EL (cell line): ENCODE measurements at regions not wholly inside any gene's neighbourhood (a gene's known extent, or its start where the extent isn't known, plus 50 kb on each side); places are given as distances from the start of the nearest gene placed in this dataset.

Experiments used
- DNase-seq: peaks from one replicate; pipeline ENCODE4 v3.0.0-alpha.2; 2016

- no peak for DNase-seq
Measured at GRCh38 chr7:35437619-35438275, 183.8 kb upstream of the TBX20 start.

DNA sequence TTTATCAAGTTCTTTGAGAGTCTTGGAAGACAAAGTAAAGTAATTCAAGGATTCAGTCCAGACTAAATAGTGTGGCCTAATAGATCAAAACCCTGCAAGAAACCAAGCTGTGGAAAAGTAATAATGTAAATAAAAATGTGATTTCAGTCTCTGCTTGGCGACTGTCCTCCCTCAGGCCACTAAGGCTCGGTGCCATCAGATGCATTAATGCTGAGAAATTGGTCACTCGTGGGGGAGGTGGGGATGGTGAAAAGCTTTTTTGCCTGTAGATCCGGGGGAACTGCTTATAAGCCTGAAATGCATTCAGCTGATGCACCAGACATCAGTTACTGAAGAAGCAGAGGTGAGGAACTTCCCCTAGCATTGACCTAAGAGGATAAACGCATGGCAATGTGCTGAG is 182.6 kb upstream of the TBX20 start:
- DNase-seq: no peak

DNA sequence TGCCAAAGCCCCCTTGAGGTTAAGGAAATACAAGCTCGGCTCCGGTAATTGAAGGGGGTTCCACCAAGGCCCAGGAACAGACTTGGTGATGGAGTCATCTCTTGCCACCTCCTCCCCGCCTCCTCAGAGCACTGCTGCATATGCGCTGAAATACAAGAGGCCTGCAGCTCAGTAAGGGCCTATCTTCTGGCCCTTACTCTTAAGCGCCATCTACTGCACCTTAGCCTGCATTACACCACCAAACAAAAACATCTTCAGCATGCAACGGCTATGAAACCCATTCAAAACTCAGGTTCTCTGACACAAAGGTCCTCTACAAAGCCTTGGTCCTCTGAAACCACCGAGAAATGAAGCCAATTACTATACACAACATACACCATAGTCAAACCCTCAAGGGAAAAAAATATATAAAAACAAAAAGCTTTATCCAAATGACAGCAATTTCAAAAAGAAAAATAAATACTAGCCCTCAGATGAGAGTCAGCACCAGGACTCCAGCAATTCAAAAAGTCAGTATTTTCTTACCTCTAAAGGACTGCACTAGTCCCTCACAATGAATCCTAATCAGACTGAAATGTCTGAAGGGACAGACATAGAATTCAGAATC is 176.8 kb upstream of the TBX20 start:
- peak; percentile 34 for DNase-seq

DNA sequence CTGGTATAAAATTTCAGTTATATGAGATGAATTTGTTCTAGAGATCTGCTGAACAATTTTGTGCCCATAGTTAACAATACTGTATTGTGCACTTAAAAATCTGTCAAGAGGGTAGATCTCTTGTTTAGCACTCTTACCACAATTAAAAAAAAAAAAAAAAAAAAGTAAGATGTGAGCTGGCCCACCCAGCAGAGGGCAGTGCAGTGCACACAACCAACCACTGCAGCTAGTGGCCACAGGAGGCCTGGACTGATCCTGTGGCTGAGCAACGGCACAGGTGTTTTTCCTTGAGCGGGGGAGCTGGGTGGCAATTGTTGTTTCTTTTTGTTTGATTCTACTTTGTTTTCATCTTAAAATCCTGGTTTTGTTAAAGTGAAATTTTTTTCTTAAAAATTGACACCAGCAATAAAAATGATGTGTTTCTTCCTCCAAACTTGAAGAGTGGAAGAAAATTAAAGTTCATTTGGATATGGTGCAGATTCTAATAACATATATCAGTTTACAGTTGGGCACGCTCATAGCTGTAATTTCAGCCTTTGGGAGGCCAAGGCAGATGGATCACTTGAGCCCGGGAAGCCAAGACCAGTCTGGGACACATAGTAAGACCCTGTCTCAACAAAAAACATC is 171.1 kb upstream of the TBX20 start:
- DNase-seq: peak; percentile 49

- no peak for DNase-seq
Measured at GRCh38 chr7:35424440-35424839, 170.5 kb upstream of the TBX20 start.

- no peak for DNase-seq
Measured at GRCh38 chr7:35422715-35423114, 168.8 kb upstream of the TBX20 start.

- DNase-seq: peak; percentile 9
Measured at GRCh38 chr7:35420656-35421055, 166.8 kb upstream of the TBX20 start.

- DNase-seq: no peak
Measured at GRCh38 chr7:35419391-35419755, 165.5 kb upstream of the TBX20 start.

DNA sequence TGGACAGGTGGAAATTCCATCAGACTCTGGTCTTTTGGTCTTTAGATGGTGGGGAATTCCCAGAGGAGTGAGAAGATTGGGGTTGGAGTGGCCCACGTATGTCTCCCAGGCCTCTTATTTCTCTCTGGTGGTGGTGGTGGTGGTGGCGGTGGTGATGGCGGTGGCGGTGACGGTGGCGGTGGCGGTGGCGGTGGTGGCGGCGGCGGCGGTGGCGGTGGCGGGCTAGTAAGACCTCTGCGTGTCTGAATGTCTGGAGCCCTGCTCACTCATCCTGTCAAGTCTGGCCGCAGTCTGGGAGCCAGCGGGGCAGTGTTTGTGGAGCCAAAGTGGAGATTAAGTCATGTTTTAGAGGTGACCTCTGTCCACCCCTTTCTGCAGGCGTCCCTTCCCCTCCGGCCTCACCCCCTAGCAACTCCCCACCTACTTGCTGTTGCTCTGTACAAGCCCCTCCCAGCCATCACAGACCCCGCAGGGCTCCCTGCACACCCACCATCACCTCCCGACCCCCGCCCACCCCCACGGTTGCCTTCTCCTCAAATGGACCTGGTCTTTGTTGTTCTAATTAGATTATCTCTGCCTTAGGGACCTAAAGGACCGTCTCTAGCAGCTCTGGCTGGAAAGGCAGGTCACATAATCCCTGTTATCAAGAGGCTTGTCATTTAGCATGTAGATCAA is 165.0 kb upstream of the TBX20 start:
- no peak for DNase-seq

DNA sequence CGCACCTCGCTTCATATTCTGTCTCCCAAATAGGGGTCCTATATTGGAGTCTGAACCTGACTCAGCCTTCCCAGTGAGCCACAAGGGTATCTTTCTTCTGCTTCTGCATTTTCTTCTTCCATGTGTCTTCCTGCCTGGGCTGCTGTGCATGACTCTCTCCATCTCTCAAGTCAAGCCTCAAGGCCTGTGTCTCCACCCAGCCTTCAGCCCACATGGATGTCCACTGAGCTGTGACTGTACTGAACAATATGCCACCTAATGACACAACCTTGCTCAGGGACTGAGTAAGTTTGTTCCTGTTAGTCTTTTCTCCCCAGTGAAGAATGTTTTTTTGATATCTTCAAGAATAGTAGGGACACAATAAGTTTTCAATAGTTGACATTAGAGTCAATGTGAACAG is 162.7 kb upstream of the TBX20 start:
- no peak for DNase-seq

GRCh38 chr7:35415411-35415822 is 161.5 kb upstream of the TBX20 start:
- no peak for DNase-seq

DNA sequence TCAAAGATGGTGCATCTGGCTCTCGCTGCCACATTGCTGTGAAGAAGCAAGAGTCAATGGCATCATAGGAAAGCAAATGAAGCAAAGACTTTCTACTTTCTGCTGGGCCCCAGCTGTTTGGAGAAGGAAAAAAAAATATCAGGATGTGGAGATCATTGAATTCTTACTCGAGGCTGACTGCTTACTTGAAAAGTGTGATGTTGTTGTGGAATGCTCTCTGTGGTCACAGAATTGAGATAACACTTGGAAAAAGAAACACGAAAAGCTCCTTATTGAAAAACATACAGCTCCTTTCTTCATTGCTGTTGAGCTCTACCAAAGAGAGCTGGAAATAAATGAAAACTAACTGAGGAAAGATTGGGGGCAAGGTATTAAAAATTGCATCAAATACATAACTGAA is 157.4 kb upstream of the TBX20 start:
- no peak for DNase-seq

DNA sequence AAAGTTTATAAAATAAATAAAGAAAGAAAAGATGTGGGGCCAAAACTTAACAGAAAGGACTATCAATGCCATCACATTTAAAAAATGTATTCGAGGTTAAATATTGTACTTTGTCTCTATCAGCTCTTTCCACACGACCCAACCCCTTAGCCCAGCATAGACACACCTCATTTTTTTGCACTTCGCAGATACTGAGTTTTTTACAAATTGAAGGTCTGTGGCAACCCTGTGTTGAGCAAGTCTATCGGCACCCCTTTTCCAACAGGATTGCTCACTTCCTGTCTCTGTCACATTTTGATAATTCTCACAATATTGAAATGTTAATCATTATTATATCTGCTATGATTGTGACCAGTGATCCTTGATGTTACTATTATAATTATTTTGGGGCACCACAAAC is 151.6 kb upstream of the TBX20 start:
- no peak for DNase-seq

DNA sequence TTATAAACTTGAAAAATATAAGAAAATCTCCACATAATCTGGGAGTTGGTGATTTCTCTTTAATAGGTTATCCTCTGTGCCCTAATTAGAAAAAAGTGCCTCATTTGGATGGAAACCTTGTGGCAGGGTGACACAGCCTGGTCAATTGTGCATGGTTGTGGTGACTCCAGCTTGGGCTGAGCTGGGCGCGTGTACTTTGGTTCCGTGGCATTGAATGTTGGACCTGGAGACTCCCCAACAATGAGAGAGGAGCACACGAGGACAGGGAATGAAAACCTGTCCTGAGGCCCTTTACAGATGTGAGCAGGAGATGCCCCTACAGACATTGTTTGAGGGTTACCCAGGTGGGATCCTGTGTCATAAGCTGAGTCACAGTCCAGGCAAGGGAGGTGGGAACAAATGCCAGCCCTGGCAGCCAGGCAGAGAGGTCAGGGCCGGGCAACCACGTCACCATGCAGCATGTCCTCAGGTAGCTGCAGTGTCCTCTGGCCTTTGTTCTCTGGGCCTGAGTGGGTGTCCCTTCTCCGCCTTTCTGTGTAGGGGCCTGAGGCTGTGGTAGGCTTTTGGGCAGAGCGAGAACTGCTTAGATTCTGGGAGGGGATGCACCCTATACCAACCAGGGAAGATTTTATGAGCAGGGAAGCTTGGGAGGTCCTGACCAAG is 147.4 kb upstream of the TBX20 start:
- no peak for DNase-seq

GRCh38 chr7:35399840-35400239 is 145.9 kb upstream of the TBX20 start:
- no peak for DNase-seq

DNA sequence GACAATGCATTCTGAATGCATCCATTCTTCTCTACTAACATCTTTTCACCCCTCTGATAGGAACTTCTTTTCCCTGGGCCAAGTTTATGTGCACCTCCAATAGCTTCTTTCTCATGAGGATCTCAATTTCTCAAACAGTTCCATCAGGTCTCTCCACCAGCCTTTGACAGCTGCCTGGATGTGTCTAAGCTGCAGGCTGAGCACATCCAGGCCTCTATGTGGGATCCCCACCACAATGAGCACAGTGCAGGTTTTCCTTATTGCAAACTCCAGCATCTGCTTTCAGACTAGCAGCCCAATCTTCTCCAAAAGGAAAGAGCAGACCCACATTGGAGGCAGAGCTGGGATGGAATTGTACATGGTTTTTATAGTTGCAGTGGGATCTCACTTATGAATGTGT is 145.3 kb upstream of the TBX20 start:
- no peak for DNase-seq

DNA sequence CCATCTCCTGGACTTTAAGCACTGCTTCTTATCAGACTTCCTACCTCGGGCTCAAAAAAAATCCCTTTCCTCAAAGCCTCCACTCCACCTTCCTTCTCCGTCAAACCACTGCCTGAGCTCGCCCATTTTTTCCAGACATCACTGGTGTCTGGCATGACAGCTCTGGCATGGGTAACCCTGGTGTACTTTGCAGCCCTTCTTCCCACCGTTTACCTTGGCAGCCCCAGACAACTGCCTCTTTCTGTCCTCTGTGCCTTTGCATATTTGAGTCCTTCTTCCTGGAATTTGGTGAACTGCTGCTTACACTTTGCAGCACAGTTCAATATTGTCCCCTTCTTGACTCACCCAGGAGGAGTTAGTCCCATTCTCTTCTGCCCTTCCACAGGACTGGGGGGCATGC is 144.6 kb upstream of the TBX20 start:
- no peak for DNase-seq

GRCh38 chr7:35390146-35390545 is 136.2 kb upstream of the TBX20 start:
- no peak for DNase-seq

- DNase-seq: no peak
Measured at GRCh38 chr7:35389636-35390035, 135.7 kb upstream of the TBX20 start.

- no peak for DNase-seq
Measured at GRCh38 chr7:35386816-35387706, 133.2 kb upstream of the TBX20 start.

GRCh38 chr7:35386082-35386815 is 132.3 kb upstream of the TBX20 start:
- DNase-seq: no peak
